SIG-M5 treated with dmso at 0.1 percent for 504 hours (cell line): ENCODE measurements at regions not wholly inside any gene's neighbourhood (a gene's known extent, or its start where the extent isn't known, plus 50 kb on each side); places are given as distances from the start of the nearest gene placed in this dataset.
"Not testable (repeated sequence)": the region's sequence is repeated elsewhere in the genome, so short reads cannot be mapped to it uniquely, and the experiment has no call there.

ENCODE experiments used
- DNase-seq: peaks from one replicate; lab custom pipeline; 2025; ENCODE audit not compliant: unreplicated experiment; lab: John Stamatoyannopoulos, UW

DNA sequence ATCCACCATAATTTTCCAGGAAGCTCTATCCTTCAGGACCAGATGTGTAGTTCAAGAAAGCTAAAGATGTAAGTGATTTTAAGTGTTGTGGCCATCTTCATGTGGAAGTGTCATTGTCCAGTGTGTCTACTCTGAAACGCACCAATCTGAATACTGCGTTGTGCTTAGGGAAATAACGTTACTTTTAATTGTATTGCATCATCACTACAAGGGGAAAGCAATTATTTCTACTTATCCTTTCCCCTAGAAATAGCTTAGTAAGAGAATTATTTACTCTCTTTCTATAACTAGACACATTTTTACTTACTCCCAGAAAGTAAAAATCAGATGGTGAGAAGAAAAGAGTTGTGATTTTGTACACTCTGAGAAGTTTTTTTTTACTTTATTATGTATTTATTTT, 102.4 kb upstream of the DLGAP1 start:
- DNase-seq, result no peak

- DNase-seq, result no peak
Observed at GRCh38 chr18:4551001-4551360, 95.9 kb upstream of the DLGAP1 start.

- DNase-seq, result no peak
Observed at GRCh38 chr18:4549164-4549872, 94.2 kb upstream of the DLGAP1 start.

DNA sequence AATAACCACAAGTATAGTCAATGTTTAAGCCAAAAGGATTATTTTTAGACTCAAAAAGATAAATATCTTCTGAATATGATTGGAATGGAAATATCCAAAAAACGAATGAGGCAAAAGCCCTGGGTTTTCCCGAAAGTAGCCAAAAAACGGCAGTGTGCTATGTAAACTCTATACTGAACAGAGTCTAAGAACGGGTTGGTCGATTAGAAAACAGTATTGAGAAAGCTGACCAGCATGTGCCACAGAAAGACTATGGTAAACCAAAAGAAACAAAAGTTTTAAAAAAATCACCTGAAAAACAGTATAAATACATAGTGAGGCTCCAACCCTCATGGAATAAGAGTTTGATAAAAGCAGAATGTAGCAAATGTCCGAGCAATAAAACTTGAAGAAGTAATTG, 92.0 kb upstream of the DLGAP1 start:
- DNase-seq, result no peak

DNA sequence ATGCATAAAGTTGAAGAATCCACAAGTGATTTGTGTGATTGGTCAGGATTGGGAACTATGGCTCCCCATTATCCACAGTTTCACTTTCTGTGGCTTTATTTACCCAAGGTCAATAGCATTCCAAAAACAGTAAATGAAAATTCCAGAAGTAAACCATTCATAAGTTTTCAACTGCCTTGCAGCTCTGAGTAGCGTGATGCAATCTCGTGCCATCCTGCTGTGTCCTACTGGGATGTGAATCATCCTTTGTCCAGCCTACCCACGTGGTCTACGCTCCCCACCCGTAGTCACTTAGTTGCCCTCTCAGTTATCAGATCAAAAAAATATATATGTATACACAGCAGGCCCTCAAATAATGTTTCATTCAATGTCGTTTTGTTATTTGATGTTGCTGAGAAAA, 89.0 kb upstream of the DLGAP1 start:
- no peak for DNase-seq

- no peak for DNase-seq
Observed at GRCh38 chr18:4543711-4544110, 88.6 kb upstream of the DLGAP1 start.

DNA sequence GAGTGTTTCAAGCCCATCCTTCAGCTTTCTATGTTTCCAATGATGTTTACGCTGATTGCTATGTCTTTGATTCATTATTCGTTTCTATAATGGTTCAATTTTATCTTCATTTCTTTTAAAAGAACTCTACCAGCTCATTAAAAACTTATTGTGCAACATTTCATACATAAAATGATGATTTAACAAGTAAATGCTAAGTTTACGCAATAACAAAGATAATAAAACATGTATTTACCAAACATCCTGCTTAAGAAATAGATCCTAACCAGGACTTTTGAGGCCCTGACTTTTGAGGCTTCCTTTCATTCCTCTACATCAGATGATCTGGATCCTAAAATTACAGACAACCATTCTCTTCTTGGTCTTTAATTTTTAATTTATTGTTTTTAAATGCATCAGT, 86.5 kb upstream of the DLGAP1 start:
- DNase-seq, result no peak

- no peak for DNase-seq
Observed at GRCh38 chr18:4536447-4536846, 81.3 kb upstream of the DLGAP1 start.

DNA sequence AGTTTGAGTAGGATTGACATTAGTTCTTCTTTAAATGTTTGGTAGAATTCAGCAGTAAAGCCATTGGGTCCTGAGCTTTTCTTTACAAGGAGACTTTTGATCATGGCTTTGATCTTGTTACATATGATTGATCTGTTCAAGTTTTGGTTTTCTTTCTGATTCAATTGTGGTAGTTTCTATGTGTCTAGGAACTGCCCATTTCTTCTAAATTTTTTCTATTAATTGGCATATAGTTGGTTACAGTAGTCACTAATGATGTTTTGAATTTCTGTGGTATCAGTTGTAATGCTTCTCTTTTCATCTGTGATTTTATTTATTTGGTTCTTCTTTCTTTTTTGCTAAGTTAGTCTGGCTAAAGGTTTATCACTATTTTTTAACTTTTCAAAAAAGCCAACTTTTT, 73.3 kb upstream of the DLGAP1 start:
- no peak for DNase-seq

- not testable (repeated sequence) for DNase-seq
Observed at GRCh38 chr18:4527826-4528225, 72.7 kb upstream of the DLGAP1 start.

DNA sequence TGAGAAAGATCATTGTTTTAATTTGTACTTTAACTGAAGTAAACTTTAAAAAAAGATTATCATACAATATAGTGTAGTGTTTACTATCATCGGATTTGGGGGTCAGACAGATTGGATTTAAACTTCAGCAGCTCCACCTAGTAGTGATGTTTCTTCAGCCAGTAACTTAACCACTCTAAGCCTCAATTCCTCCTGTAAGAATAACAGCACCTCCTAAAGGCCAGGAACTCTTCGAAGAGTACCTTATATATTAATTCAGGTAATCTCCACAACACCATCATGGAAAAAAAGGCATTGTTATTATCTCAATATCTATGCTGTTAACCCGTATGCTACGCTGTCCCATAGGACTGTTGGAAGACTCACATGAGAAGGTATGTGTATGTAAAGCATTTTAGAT, 69.0 kb upstream of the DLGAP1 start:
- DNase-seq, result no peak

DNA sequence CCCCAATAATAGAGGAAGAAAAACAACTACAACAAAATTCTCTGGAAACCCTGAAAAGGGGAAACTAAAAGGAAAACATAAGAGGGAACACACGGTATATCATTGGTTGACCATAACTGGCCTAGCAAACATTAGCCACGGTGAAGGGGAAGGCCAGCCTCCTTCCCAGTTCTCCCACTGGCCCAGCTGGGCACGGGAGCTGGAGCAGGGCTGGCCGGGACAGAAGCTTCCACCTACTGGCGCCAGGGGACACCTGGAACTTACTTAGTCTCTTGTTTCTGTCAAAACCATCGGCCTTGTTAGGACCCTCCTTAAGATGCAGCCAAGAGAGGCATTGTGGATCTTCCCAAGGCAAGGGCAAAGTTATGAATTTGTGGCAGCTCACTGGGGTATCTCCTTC, 56.1 kb upstream of the DLGAP1 start:
- DNase-seq, result no peak

- DNase-seq, result no peak
Observed at GRCh38 chr18:4510711-4511110, 55.6 kb upstream of the DLGAP1 start.

DNA sequence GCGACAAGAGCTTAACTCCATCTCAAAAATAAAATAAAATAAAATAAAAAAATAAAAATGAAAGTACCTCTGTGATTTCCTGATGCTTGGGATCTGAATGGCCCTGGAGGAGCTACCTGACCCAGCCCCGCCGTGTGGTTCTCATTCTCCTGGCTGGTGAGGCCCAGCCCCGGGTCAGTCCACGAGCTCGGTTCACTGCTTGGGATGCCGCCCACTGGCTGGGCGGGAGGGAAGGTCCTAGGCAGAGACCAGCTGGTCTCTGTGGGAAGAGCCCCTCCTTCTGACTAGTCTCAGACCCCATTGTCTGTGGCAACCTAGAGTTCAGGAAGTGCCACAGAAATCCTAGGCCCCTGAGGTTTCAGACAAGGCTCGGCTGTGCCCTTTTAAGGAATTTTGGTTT, 55.1 kb upstream of the DLGAP1 start:
- no peak for DNase-seq
